ENCODE measurements at regions not wholly inside any gene's neighbourhood (a gene's known extent, or its start where the extent isn't known, plus 50 kb on each side); places are given as distances from the start of the nearest gene placed in this dataset.
A peak's percentile ranks its signal among the peaks of the same experiment; 100 is the strongest.

DNA sequence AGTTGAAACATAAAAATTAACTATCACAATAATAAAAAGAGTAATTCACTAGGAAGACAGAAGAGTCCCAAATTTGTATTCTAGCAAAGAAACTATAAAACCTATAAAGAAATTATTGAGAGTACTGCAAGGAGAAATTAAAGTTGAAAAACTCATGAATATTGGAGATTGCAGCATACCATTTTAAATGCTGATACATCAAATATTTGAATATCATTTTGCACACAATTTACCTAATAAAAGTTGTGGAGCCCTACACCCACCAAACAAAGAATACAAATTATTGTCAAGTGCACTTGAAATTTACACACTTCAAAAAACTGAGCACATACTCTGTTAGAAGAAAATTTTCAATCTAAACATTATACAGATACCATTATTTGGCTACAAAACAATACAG is 531.6 kb upstream of the SMIM21 start:
- peaks cover 0 to 6% of the 10 kb centered on the region in 2 donors for H3K9me3 ChIP-seq
- DNase-seq = no peak
- no peak overlapping the region for H3K27ac ChIP-seq
- H3K27me3 ChIP-seq = no peaks in the 10 kb centered on the region
- no peak for TF ChIP-seq CTCF (IDR thresholded peaks at IDR 0.05)
- H3K4me3 ChIP-seq = no peak overlapping the region
- H3K36me3 ChIP-seq = no peaks in the 10 kb centered on the region
- H3K4me1 ChIP-seq = no peaks in the 10 kb centered on the region
- intact Hi-C loops (cut with DNase I) = no loop called here
- ATAC-seq = no peak

DNA sequence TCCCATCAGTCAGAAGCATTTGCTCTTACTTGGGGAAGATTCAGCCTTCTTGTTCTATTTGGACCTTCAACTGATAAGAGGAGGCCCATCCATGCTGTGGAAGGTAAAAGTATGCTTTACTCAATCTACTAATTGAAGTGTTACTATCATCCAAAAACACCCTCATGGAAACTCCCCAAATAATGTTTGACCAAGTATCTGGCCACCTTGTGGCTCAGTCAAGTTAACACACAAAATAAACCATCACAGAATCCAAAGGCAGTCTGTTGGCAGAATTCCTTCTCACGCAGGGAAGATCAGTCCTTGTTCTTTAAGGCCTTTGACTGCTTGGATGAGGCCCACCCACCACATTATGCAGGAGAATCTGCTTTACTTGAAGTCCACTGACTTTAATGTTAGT is 531.2 kb upstream of the SMIM21 start:
- Histone ChIP-seq H3K4me1 (no peaks in the 10 kb centered on the region), H3K4me3 (no peak overlapping the region), H3K9me3 (peaks cover 0 to 8% of the 10 kb centered on the region in 2 donors), H3K27me3 (no peaks in the 10 kb centered on the region), H3K36me3 (no peaks in the 10 kb centered on the region), H3K27ac (no peak overlapping the region)
- intact Hi-C loops (cut with DNase I) = no loop called here
- no peak for TF ChIP-seq CTCF (IDR thresholded peaks at IDR 0.05)
- ATAC-seq (no peak), DNase-seq (no peak)

- Histone ChIP-seq H3K27ac (no peak overlapping the region), H3K4me3 (no peak overlapping the region), H3K36me3 (no peaks in the 10 kb centered on the region), H3K9me3 (peaks cover 0 to 16% of the 10 kb centered on the region in 2 donors), H3K4me1 (no peaks in the 10 kb centered on the region), H3K27me3 (no peaks in the 10 kb centered on the region)
- TF ChIP-seq CTCF (IDR thresholded peaks at IDR 0.05) = no peak
- DNase-seq (peak in 1 of 4 donors; percentile 13), ATAC-seq (peak; percentile 80)
- intact Hi-C loops (cut with DNase I) = no loop called here
These were observed 517.9 kb upstream of the SMIM21 start for GRCh38 chr18:75945265-75945933.

- DNase-seq (no peak), ATAC-seq (no peak)
- Histone ChIP-seq H3K9me3 (no peaks in the 10 kb centered on the region), H3K27me3 (no peaks in the 10 kb centered on the region), H3K27ac (no peak overlapping the region), H3K4me3 (no peak overlapping the region), H3K36me3 (no peaks in the 10 kb centered on the region), H3K4me1 (no peaks in the 10 kb centered on the region)
- intact Hi-C loops (cut with DNase I) = no loop called here
- TF ChIP-seq CTCF (IDR thresholded peaks at IDR 0.05) = no peak
These were observed 509.8 kb upstream of the SMIM21 start for GRCh38 chr18:75937306-75937705.

DNA sequence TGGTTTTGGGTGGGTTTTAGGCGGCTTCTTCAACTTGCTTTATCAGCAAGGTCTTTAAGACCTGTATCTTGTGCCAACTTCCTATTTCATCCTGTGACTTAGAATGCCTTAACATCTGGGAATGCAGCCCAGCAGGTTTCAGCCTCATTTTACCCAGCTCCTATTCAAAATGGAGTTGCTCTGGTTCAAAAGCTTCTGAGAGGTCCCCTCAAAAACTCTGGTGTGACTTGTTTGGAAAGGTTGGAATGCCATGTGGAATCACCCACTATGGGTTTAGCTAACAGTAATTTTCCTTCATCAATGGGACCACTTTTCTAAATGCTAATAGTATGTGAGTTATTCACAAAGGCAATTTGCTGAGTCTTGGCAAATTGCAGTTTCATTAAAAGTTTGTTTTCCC is 509.4 kb upstream of the SMIM21 start:
- H3K36me3 ChIP-seq = no peaks in the 10 kb centered on the region
- ATAC-seq (no peak), DNase-seq (no peak)
- intact Hi-C loops (cut with DNase I) = no loop called here
- H3K27ac ChIP-seq = no peak overlapping the region
- no peaks in the 10 kb centered on the region for H3K27me3 ChIP-seq
- no peak overlapping the region for H3K4me3 ChIP-seq
- TF ChIP-seq CTCF (IDR thresholded peaks at IDR 0.05) = no peak
- H3K9me3 ChIP-seq = no peaks in the 10 kb centered on the region
- H3K4me1 ChIP-seq = no peaks in the 10 kb centered on the region
